PC-9 (cell line): ENCODE measurements at regions not wholly inside any gene's neighbourhood (a gene's known extent, or its start where the extent isn't known, plus 50 kb on each side); places are given as distances from the start of the nearest gene placed in this dataset.

ENCODE experiments used
- BruUV-seq: library from RNA; stranded (reverse); fragments of 400-500 nt; replicated peaks from 2 replicates; lab custom pipeline; 2021; lab: Mats Ljungman, UMichigan
- CTCF ChIA-PET: fragments of 300-600 bp; sonication (Branson Sonifier 250); formaldehyde crosslinking; loops from one replicate; lab custom pipeline; 2022; ENCODE audit warnings: antibody characterized with exemption; lab: Charles Lee
- POLR2A ChIA-PET: fragments of 300-600 bp; sonication (Branson Sonifier 250); formaldehyde crosslinking; loops from one replicate; lab custom pipeline; 2022; ENCODE audit warnings: antibody characterized with exemption; ENCODE audit not compliant: unreplicated experiment; lab: Charles Lee
- DNase-seq, 2 experiments: peaks; one replicate each; pipeline versions ENCODE4 v3.0.0 to v3.0.0-alpha.2; 2015 to 2022; ENCODE audit warnings: mixed read lengths in 1 of 2
- H2AFZ ChIP-seq: fragments of 200-600 bp; sonication (generic); 2 replicates; pipeline ENCODE4 v1.8.1; 2017; ENCODE audit warnings: antibody characterized with exemption
- H3F3A ChIP-seq: fragments of 200-600 bp; sonication (generic); 2 replicates; pipeline ENCODE4 v1.8.1; 2017; ENCODE audit warnings: antibody characterized with exemption, mild to moderate bottlenecking, low read depth; ENCODE audit not compliant: insufficient read depth
- H3K27ac ChIP-seq: fragments of 200-600 bp; sonication (generic); 2 replicates; pipeline ENCODE4 v1.6.1; 2016; ENCODE audit warnings: mixed run types
- H3K27me3 ChIP-seq: fragments of 200-600 bp; sonication (generic); 2 replicates; pipeline ENCODE4 v1.6.1; 2016; ENCODE audit warnings: low read depth, mixed run types; ENCODE audit not compliant: insufficient read depth
- H3K36me3 ChIP-seq: fragments of 200-600 bp; sonication (generic); 2 replicates; pipeline ENCODE4 v1.6.1; 2016; ENCODE audit warnings: low read depth, mixed run types
- H3K4me1 ChIP-seq: fragments of 200-600 bp; sonication (generic); replicated peaks from 2 replicates; pipeline ENCODE4 v1.6.1; 2016; ENCODE audit warnings: mixed run types; ENCODE audit not compliant: insufficient read depth
- H3K4me2 ChIP-seq: fragments of 200-600 bp; sonication (generic); 2 replicates; pipeline ENCODE4 v1.6.1; 2017; ENCODE audit warnings: mixed run types
- H3K4me3 ChIP-seq: fragments of 200-600 bp; sonication (generic); 2 replicates; pipeline ENCODE4 v1.6.1; 2016; ENCODE audit warnings: mixed run types
- H3K79me2 ChIP-seq: fragments of 200-600 bp; sonication (generic); 2 replicates; pipeline ENCODE4 v1.6.1; 2017; ENCODE audit warnings: low read depth, mixed run types
- H3K9me2 ChIP-seq: fragments of 200-600 bp; sonication (generic); 2 replicates; pipeline ENCODE4 v1.8.1; 2017; ENCODE audit warnings: mild to moderate bottlenecking; ENCODE audit not compliant: insufficient read depth
- H3K9me3 ChIP-seq: fragments of 200-600 bp; sonication (generic); 2 replicates; pipeline ENCODE4 v1.8.1; 2016; ENCODE audit warnings: low read depth; ENCODE audit not compliant: insufficient read depth
- H4K20me1 ChIP-seq: fragments of 200-600 bp; sonication (generic); 2 replicates; pipeline ENCODE4 v1.8.1; 2017; ENCODE audit not compliant: insufficient read depth
- CTCF ChIP-seq: fragments of 200-600 bp; sonication (generic); conservative IDR thresholded peaks from 2 replicates; pipeline ENCODE4 v1.6.1; 2017; ENCODE audit warnings: mixed run types, antibody characterized with exemption, mild to moderate bottlenecking, moderate library complexity
- EZH2 ChIP-seq: fragments of 200-600 bp; sonication (generic); IDR thresholded peaks from 2 replicates; pipeline ENCODE4 v1.8.0; 2017; ENCODE audit warnings: antibody characterized with exemption, low read depth
- intact Hi-C: fragments of 100-400 bp; cut with micrococcal nuclease; formaldehyde crosslinking; loops from one replicate; pipeline ENCODE4 v1.10.0; 2022; ENCODE audit not compliant: unreplicated experiment

- BruUV-seq = no TSS peak
- CTCF ChIA-PET = no interaction called here
- H3K4me1 ChIP-seq = no peaks in the 10 kb centered on the region
- TF ChIP-seq EZH2 = no peak
- no peak for TF ChIP-seq CTCF
- no peak overlapping the region for H3K4me3 ChIP-seq
- H3K27ac ChIP-seq = no peak overlapping the region
- no peaks in the 10 kb centered on the region for H3K27me3 ChIP-seq
- H3K36me3 ChIP-seq = no peaks in the 10 kb centered on the region
- POLR2A ChIA-PET = no interaction called here
- H2AFZ ChIP-seq = peak overlapping the region; percentile 67; the same call in 1 of the 2 replicates
- H4K20me1 ChIP-seq = no peaks in the 10 kb centered on the region
- no peak for DNase-seq
- H3K9me3 ChIP-seq = no peaks in the 10 kb centered on the region
- no peaks in the 10 kb centered on the region for H3K79me2 ChIP-seq
- intact Hi-C loops = no loop called here
- H3K9me2 ChIP-seq = no peaks in the 10 kb centered on the region
- no peaks in the 10 kb centered on the region for H3F3A ChIP-seq
- no peak overlapping the region for H3K4me2 ChIP-seq
Measured at GRCh38 chr12:78790148-78790547, 74.4 kb upstream of the SYT1 start.

GRCh38 chr12:78792052-78792698, 72.4 kb upstream of the SYT1 start:
- BruUV-seq = no TSS peak
- H3K9me2 ChIP-seq = no peaks in the 10 kb centered on the region
- ChIA-PET CTCF (no interaction called here), POLR2A (no interaction called here)
- DNase-seq = no peak
- TF ChIP-seq EZH2 = no peak
- TF ChIP-seq CTCF = no peak
- intact Hi-C loops = no loop called here
- H3K4me1 ChIP-seq = no peaks in the 10 kb centered on the region
- no peak overlapping the region for H3K4me3 ChIP-seq
- no peaks in the 10 kb centered on the region for H3K27me3 ChIP-seq
- no peak overlapping the region for H3K4me2 ChIP-seq
- H3F3A ChIP-seq = no peaks in the 10 kb centered on the region
- H3K36me3 ChIP-seq = no peaks in the 10 kb centered on the region
- no peak overlapping the region for H2AFZ ChIP-seq
- H4K20me1 ChIP-seq = no peaks in the 10 kb centered on the region
- no peak overlapping the region for H3K27ac ChIP-seq
- no peaks in the 10 kb centered on the region for H3K79me2 ChIP-seq
- no peaks in the 10 kb centered on the region for H3K9me3 ChIP-seq

GRCh38 chr12:78793491-78793890, 71.1 kb upstream of the SYT1 start:
- Histone ChIP-seq H3K4me3 (no peak overlapping the region), H2AFZ (no peak overlapping the region), H3K79me2 (no peaks in the 10 kb centered on the region), H4K20me1 (no peaks in the 10 kb centered on the region), H3K9me3 (no peaks in the 10 kb centered on the region), H3K27ac (no peak overlapping the region), H3K36me3 (no peaks in the 10 kb centered on the region), H3F3A (no peaks in the 10 kb centered on the region), H3K27me3 (no peaks in the 10 kb centered on the region), H3K4me1 (no peaks in the 10 kb centered on the region), H3K9me2 (no peaks in the 10 kb centered on the region; the same call in 1 of the 2 replicates), H3K4me2 (no peak overlapping the region)
- intact Hi-C loops = no loop called here
- ChIA-PET CTCF (no interaction called here), POLR2A (no interaction called here)
- no TSS peak for BruUV-seq
- DNase-seq = no peak
- TF ChIP-seq EZH2 (no peak), CTCF (no peak)
